ENCODE measurements at regions not wholly inside any gene's neighbourhood (a gene's known extent, or its start where the extent isn't known, plus 50 kb on each side); places are given as distances from the start of the nearest gene placed in this dataset.

- no peak for DNase-seq (ENCODE audit: low read depth)
These were observed 1336.9 kb upstream of the SPRY2 start for GRCh38 chr13:81677857-81678256.

- DNase-seq (ENCODE audit: low read depth) = no peak
These were observed 1335.1 kb upstream of the SPRY2 start for GRCh38 chr13:81676008-81676407.

- DNase-seq (ENCODE audit: low read depth) = no peak
These were observed 1330.1 kb upstream of the SPRY2 start for GRCh38 chr13:81671064-81671463.

DNA sequence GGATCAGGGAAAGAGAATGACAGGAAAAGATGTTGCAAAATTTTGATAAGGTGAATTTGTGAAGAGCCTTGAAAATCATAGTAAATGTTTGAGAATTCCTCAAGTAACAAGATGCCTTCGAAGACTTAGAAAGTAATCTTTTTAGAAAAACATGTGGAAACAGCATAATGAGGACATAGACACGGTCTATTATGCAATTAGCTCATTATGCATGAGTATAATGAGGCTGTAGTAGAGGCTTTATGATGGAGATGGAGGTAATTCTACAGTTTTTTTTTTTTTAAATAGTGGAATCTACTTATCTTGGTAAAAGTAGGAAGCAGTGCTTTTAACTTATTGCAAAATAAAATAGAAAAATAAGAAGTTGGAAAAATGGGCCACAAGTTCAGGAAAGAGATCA lies 1329.1 kb upstream of the SPRY2 start:
- DNase-seq (ENCODE audit: low read depth) = no peak

DNA sequence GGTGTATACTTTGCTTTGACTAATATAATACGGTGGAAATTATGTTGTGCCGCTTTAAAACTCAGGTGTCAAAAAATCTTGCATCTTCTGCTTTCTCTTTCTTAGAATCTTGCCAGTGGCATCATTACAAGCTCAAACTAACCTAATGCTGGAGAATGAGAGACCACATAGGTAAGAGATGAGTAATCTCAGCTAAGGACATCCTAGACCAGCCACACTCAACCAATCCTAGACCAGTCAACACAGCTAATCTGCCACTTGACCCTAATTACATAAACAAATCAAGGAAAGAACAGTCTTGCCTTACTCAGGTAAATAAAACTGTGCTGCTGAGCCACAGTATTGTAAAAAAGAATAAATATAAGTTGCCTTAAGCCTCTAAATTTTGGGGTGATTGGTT lies 1323.9 kb upstream of the SPRY2 start:
- DNase-seq (ENCODE audit: low read depth) = no peak

DNA sequence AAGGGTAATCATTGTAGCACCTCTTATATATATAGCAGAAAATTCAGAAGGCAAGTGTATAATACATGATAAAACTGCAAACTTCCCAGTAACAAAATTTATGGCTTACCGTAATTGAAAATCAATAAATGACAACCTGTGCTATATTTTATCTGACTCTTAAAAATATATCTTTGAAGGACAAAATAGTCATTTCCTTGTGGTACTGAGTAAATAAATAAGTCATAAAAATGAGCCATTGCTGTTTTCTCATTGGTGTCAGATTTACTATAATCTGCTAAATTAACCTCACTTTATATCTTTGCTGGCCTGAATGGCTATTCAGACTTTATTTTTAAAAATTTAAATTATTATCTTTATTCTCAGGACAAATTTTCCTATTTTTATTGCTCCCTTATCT lies 1319.1 kb upstream of the SPRY2 start:
- no peak for DNase-seq (ENCODE audit: low read depth)

DNA sequence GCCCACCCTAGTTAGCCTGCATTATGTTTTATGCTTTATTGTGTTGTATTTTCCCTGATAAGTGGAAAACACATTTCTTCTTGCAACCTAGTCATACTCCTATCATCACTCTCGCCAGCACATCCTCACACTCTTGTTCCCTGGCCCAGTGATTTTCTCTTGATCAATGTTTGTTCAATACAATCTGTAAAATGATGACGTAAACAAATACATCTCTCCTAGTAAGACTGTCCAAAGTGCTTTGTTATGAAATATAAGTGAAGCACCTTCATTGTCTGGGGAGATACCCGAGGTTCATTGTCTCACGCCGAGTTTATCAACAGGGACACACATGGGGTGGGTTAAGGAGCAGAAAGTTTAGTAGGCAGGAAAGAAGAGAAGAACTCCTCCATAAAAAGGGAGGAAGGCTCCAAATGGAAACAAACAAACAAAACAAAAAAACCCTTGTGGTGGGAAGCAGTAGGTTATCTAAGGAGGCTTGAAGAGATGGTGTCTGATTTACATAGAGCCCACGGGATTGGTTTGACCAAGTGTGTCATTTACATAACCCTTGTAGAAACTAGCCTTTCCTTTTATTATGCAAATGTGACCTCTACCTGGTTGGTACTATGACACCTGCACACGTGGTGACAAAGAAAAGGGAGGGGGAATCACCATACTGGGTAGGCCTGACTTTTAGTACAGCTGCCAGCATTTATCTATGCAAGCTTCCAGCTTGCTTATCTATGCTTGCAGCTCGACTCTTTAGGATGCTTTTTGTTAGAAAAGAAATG lies 1317.9 kb upstream of the SPRY2 start:
- no peak for DNase-seq (ENCODE audit: low read depth)

- no peak for DNase-seq (ENCODE audit: low read depth)
These were observed 1299.2 kb upstream of the SPRY2 start for GRCh38 chr13:81639984-81640582.

DNA sequence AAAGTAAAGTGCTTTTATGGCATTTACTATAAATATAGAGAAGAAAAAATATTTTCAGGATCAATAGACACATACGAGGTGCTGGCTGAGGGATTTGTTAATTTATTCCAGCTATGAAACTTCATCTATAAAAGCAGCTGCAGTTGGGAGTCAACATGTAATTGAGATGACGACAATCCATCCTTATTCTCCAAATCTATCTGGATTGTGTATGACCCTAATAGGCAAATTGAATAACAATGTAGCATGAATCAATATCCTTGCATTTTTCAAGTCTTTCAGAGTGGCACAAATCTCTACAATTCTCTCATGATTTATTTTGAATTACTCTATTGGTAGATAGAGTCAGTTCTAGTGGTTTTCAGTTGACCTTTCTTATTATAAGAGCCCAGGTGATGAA lies 1296.5 kb upstream of the SPRY2 start:
- no peak for DNase-seq (ENCODE audit: low read depth)

- DNase-seq (ENCODE audit: low read depth) = no peak
These were observed 1295.2 kb upstream of the SPRY2 start for GRCh38 chr13:81636120-81636519.

- no peak for DNase-seq (ENCODE audit: low read depth)
These were observed 1274.1 kb upstream of the SPRY2 start for GRCh38 chr13:81615031-81615430.

DNA sequence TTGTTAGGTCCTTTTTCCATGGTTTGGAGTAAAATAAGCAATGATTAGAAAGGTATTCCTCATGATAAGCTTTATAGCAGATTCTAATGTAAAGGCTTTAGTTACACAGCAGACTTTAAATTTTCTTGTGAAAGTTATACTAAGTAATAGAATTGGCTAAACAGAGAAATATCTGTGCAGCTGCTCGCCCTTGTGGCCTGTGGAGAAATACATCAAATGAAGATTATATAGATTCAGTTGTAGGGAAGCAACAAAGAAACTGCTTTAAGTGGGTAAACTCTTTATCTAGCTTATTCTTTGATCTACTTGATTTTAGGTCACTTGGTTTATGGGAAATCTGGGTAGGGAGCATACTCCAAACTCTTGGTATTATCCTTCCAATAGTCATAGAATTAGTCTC lies 1269.7 kb upstream of the SPRY2 start:
- no peak for DNase-seq (ENCODE audit: low read depth)

DNA sequence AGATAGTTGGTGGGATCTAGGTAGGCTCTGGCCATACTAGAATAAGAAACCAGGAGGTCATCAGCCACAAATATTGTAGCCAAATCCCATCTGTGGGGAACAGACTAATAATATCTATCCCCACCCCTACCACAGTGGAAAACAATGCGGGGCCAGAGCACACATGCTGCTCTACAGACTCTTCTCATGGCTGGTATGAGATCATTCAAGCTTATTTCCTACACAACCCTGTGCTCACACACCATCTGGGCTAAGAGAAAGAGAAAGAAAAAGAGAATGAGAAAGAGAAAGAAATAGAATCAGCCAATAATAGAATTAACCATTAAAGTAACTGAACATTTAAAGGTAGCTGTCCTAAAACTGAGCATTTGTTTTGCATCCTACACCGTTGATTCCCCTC lies 1268.4 kb upstream of the SPRY2 start:
- DNase-seq (ENCODE audit: low read depth) = no peak

GRCh38 chr13:81606074-81606473 lies 1265.1 kb upstream of the SPRY2 start:
- DNase-seq (ENCODE audit: low read depth) = no peak

GRCh38 chr13:81602241-81602640 lies 1261.3 kb upstream of the SPRY2 start:
- no peak for DNase-seq (ENCODE audit: low read depth)

- DNase-seq (ENCODE audit: low read depth) = no peak
These were observed 1256.2 kb upstream of the SPRY2 start for GRCh38 chr13:81597101-81597500.

- no peak for DNase-seq (ENCODE audit: low read depth)
These were observed 1255.4 kb upstream of the SPRY2 start for GRCh38 chr13:81596224-81596753.

DNA sequence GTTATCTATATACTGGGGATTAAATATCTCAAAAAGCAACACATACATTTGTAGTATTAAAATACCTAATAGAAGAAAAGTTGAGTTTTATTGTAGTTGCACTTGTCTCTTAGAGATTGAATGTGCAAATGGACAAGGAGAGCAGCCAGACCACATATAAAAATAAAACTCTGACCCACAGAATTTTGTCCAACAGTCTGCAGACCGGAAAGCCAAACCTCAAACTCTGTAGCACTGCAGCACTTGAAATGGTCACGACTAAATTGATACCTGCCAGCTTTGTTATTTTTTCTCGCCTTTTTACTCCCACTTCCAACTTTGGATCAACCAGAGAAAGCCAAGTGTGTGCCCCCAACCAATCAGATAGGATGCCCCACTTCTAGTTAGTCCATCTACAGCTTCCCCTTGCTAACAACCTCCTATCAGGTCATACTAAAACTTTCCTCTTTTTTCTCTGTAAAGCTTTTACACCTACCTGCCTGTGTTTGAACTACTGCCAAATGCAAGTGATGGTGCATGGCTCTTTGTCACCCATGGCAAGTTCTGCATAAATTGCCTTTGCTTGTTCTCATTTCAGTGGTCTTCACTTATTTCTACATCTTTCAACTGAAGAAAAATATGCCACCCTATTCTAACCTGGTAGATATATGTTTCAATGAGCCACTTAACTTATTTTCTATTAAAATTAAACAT lies 1250.7 kb upstream of the SPRY2 start:
- no peak for DNase-seq (ENCODE audit: low read depth)

DNA sequence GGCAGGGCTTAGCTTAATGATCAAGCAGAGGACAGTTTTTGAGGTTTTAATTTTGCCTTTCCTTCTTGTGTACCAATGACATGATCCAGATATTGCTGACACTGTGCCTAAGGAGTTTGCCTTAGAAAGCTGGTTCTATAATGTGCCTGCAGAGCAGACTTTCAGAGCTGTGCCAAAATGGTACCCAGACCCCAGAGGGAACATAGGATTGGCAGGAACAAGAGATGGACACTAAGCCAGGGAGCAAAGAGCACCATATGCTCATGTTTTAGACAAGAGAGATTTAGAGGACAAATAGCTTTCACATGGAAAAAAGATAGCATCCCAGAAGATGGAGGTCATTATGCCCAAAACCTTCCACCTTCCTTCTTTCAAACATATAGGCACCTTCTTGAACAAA lies 1241.5 kb upstream of the SPRY2 start:
- DNase-seq (ENCODE audit: low read depth) = no peak

DNA sequence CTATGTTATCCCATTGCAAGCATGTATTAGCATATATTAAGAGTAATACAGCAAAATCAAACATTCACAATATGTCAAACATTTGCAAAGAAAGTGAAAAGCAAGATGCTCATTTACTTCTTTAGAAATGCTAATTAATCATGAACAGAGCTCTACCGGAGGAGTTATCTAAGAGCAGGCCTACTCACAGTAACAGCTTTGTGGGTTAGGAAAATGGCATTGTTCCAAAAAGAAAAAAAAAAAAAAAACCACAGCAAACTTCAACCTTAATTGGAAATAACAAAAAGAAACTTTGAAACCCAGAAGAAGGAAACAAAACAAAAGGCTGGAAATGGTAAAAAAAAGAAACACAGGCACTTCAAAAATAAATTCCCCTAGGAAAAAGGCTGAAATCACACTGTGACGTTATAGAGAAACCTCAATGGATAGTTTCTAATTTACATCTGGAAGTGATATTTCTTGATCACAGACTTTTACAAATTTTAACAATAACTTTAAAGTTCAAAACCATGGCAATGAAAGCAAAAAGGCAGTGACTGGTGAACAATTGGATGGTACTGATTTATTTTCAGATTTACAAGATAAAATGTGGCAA lies 1236.8 kb upstream of the SPRY2 start:
- DNase-seq (ENCODE audit: low read depth) = no peak

- no peak for DNase-seq (ENCODE audit: low read depth)
These were observed 1227.9 kb upstream of the SPRY2 start for GRCh38 chr13:81568824-81569223.

DNA sequence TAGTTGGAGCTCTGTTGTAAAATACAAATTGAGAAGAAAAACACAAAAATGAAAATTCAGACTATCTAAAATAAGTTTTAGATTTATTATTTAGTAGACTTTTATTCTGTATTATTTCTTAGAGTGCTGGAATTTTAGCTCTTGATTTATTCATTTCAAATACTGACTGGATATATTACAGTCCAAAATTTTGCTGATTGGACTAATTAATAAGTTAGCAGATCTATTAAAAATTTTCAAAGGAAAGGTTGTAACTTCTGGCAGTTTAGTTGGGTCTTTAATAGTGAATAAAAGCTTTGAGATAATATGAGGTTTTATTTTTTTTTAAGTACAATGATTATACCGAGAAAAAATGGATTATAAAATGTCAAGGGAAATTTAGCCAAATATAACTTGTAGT lies 1224.9 kb upstream of the SPRY2 start:
- no peak for DNase-seq (ENCODE audit: low read depth)

All from forelimb muscle (tissue), 1 donor.